NCI-H526 (cell line): ENCODE measurements at regions not wholly inside any gene's neighbourhood (a gene's known extent, or its start where the extent isn't known, plus 50 kb on each side); places are given as distances from the start of the nearest gene placed in this dataset.
A peak's percentile ranks its signal among the peaks of the same experiment; 100 is the strongest.

ENCODE experiments used
- DNase-seq, 2 experiments: peaks; one replicate each; lab custom pipeline; 2025; lab: John Stamatoyannopoulos, UW

GRCh38 chr2:2872309-2872617 is 505.4 kb downstream of the EIPR1 start:
- no peak for DNase-seq

DNA sequence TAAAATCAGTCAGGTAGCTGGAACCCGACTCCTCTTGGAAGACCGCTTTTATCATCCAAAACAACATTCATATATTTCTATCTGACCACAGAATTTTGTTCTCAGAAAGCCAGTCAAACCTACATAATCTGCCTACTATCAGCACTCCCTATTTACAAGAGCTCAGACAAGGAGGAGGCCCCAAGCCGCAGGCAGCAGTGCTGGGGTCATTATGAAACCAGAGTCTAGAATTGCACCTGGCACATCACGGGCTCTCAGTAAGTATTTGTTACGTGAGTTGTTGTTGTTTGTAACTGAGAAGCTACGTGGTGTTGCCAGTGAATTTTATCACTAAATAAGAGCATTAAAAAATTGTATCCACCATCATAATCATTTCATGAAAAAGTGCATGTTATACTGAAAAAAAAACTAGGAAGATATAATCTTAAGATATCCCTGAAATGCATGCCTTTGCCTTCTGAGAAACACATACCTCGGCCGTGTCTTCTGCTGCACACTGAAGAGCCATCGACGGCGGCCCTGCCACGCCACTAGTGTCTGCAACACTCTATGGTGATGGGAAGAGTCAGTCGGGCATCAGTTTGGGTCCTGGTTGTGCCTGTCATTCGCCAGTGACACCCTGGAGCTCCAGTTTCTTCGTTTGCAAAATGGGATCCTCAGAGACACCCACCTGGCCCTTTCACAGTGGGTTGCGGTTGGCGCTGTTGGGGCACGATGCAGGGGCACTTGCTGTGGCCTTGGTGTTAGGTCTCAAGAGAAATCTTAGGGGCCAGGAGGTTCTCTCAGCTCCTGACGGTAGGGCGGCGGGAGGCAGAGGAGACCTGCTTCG is 505.9 kb downstream of the EIPR1 start:
- DNase-seq, result peak in 1 of 2 experiments; percentile 18

DNA sequence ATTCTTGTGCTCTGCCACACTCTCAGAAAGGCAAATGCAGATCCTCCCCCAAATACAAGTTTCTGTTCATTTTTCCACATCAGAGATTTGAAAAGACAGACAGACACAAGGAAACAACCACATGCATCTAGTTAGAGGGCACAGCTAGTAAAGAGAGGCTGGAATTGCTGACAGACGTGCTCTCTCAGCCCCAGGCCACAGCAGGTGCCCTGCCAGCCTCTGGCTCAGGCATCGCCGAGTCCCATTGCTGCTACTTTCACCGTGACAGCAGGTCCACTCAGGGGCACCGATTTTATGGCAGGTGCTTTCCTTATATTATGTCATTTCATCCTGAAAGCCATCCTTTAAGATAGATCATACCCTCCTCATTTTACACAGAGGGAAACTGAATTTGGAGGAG is 507.5 kb downstream of the EIPR1 start:
- no peak for DNase-seq

DNA sequence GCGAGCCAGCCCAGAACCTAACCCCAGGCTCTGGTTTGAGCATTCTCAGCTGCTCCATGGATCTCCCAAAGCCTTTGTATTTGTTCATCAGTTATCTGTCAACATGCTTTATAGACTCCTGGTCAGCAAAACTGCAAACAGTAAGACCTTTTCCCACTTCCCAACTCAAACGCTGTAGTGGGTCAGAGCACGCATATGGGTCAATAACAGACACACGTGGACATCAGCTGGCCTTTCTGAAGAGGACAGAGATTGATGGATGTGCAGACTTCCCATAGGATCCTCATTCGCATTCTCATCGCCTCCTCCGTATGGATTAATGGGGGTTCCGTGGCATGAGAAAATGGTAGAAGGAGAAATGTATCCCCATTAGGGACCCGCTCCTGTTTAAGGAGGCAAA is 508.1 kb downstream of the EIPR1 start:
- DNase-seq, result no peak

DNA sequence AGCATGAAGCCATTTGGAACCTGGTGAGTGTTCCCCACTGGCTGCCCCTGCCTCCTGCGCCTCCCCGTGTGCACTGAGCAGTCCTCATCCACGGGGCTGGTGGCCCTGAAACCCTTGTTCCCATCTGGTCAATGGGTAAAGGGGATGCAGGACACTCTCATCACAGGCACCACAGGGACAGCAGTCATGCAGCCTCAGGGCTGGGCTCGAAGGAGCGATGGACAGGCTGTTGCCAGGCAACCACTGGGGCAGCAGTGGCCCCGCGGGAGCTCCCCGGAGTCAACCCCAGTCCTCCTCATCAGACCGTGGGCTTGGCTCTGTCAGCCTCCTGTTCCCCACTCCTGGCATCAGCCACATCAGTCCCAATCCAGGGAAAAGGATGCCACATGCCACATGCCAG is 509.5 kb downstream of the EIPR1 start:
- DNase-seq, result no peak

DNA sequence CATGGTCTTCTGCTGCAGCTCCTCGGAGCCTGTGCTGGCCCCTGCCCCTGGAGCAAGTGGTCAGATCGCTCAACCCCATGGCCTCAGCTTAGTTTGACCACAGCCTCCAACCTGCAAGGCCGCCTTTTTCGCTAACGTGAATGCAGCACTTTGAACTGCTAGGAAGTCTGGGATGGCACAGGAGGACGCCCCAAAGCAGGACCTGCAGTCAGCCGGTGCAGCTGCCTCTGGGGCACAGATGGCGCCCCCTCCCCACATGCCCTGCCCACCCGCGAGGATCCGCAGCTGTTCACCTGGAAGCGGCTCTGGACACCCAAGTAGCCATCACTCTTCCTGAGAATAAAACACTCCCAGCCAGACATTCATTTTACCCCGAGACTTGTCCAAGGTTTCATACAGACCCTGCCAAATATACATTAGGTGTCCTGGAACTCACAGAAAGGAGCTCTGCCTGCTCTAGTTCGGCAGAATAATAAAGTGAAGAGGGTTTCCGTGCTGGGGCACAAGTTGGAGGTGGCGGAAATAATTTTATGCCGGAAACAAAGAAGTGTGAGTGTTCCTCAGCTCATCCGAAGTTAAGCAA is 510.1 kb downstream of the EIPR1 start:
- DNase-seq, result no peak

- no peak for DNase-seq
Observed at GRCh38 chr2:2866459-2866858, 511.2 kb downstream of the EIPR1 start.

DNA sequence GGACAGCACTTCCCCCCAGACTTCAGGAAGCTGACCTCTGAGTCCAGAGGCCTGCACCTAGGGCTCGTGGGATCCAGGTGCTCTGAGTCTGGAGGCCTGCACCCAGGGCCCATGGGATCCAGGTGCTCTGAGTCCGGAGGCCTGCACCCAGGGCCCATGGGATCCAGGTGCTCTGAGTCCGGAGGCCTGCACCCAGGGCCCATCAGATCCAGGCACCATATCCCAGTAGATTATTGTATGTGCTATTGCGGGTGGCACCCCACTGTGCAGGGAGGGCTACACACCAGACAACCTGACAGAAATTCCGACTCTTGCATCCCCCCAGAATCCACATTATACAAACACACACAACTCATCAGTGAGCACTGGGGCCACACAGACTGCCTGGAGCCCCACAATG is 515.2 kb downstream of the EIPR1 start:
- DNase-seq, result no peak

- no peak for DNase-seq
Observed at GRCh38 chr2:2861666-2862240, 515.9 kb downstream of the EIPR1 start.

DNA sequence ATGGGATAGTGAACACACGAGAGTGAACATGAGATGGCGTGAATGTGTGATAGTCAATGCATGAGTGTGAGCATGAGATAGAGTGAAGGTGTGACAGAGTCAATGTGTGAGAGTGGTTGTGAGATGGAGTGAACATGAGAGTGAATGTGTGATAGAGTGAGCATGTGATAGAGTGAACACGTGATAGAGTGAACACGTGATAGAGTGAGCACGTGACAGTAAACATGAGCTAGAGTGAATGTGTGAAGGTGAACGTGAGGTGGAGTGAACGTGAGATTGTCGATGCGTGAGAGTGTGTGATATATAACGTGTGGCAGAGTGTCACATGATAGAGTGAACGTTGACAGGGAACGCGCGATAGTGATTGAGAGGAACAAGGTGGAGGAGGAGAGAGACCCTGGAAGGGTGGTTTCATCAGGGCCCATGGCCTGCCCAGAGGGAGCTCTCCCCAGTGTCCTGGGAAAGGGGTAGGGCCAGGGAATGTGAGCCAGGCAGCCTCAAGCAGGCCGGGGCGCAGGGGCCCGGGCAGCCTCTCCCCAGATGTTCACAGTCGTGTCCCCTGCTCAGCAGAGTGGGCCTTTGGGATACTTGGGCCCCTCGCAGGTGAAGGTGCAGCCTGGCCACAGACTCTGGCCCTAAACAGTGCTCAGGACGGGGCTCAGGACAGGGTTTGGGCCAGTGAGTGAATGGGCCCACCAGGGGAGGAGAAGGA is 516.9 kb downstream of the EIPR1 start:
- no peak for DNase-seq

GRCh38 chr2:2859732-2860131 is 517.9 kb downstream of the EIPR1 start:
- no peak for DNase-seq

GRCh38 chr2:2859164-2859563 is 518.5 kb downstream of the EIPR1 start:
- no peak for DNase-seq

- no peak for DNase-seq
Observed at GRCh38 chr2:2856723-2857415, 520.7 kb downstream of the EIPR1 start.

GRCh38 chr2:2855297-2855696 is 522.3 kb downstream of the EIPR1 start:
- no peak for DNase-seq

DNA sequence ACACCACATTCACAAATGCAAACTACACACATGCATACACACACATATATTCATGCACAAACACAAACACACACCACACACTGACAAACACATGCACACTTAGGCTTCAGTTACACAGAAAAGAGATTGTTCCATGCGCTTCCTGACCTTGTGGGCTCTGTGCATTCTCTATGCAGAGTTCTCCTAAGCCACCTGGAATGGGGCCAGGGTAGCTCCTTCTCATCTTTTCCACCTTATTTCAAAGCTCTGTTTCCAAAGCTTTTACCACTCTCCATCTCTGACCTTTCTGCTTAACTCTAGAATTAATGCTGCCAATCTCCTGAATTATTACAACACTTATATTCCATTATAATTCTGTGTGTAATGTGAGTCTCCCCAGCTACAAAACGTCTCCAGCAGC is 522.3 kb upstream of the MYT1L start:
- DNase-seq, result no peak

DNA sequence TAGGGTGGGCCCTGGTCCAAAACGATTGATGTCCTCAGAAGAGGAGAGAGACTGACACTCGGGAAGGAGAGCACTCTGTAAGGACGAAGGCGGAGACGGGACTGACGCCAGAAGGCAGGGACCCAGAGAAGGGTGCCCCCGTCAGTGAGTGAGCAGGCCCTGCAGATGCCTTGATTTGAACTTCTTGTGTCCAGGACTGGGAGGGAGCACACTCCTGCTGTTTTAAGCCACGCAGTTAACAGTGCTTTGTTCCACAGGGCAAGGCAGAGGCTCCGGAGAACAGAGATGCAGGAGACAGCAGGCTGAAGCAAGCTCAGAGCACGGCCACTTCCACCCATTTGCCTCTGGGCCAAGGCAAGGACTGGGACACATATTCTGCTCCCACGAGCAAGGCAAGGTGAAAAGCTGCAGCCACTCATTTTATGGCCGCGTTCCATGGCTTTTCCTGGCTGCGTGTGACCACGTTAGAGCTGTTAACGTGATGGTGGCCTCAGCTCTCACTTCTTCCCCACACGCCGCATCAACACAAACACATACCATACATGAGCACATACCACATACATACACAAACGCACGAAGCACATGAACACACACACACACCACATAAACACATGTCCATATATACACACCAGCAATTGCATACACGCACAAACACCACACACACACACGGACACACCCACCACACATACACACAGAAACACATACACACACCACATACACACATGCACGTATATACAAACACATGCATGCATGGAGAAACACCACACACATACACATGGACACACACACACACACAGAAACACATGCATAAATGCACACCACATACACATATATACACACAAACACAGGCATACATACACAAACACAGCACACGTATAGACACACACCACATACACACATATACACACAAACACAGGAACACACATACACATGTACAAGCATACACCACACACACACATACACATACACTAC is 521.0 kb upstream of the MYT1L start:
- DNase-seq, result no peak

- no peak for DNase-seq
Observed at GRCh38 chr2:2851316-2851715, 520.2 kb upstream of the MYT1L start.

GRCh38 chr2:2850859-2851258 is 519.8 kb upstream of the MYT1L start:
- DNase-seq, result no peak

- no peak for DNase-seq
Observed at GRCh38 chr2:2850218-2850755, 519.2 kb upstream of the MYT1L start.

- no peak for DNase-seq
Observed at GRCh38 chr2:2849464-2850217, 518.6 kb upstream of the MYT1L start.
